Occipital lobe (tissue), 1 donor: ENCODE measurements at regions not wholly inside any gene's neighbourhood (a gene's known extent, or its start where the extent isn't known, plus 50 kb on each side); places are given as distances from the start of the nearest gene placed in this dataset.

Experiments
- DNase-seq: peaks from one replicate; lab custom pipeline; 2025; lab: John Stamatoyannopoulos, UW

DNA sequence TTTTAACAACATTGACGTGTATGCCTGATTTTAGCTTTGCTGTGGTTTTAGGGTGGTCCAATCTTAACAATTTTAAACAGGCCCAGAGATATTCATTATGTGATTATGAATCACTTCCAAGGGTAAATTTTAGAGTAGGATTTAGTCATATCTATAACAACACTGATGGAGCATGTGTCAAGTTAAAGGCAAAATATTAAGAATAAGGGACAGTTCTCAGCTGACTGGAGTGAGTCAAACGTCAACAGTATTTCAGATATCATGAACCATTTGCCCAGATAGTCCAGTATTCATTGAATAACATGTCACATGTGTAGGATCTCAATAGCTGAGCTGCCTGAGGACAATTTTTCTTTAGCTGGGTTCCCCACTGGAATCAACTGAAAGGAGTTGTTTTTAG, 61.3 kb upstream of the VCX2 start:
- no peak for DNase-seq

DNA sequence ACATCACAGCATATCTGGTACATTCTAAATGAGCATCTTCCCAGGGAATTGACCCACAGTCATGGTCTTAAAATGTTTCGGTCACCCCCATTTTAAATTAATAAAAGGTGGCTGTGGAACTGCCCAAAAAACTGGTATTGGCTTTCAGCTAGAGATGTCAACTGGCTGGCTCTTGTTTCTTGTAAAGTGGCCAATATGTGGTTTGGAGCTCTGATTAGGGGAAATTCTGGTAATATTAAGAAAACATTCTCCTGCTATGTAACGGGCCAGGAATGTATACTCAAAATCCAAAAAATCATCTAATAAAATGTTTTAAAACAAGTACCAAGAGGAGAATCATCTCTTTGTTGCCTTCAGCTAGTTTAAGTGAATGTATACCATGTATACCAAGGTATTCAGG, 62.0 kb upstream of the VCX2 start:
- DNase-seq, result no peak

DNA sequence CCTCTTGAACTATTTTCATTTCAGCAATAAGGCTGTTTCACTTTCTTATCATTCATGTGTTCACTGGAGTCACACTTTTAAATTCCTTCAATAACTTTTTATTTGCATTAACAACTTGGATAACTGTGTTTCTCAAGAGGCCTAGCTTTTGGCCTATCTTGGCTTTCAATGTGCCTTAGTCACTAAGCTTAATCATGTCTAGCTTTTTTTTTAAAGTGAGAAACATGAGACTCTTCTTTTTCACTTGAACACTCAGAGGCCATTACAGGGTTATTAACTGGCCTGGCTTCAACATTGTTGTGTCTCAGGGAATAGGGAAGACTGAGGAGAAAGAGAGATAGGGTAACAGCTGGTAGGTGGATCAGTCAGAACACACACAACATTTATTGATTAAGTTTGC, 64.0 kb upstream of the VCX2 start:
- no peak for DNase-seq

DNA sequence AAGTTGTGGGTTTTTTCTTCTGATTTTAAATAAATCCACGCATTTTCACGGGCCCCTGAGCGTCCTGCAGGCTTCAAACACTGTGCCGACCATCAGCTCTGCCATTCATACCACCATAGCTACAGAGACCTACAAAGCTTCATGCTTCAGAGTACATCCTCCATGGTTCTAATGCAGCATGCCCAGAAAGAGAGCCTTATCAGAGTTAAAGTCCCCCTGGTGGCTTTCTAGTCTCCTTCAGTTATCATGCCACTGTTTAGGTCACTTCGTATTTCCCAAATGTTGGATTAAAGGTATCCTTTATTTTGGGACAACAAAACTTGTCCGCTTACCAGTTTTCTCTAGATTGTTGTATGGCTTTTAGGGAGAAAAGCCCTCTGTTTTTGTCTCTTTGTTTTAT, 66.7 kb upstream of the VCX2 start:
- no peak for DNase-seq

DNA sequence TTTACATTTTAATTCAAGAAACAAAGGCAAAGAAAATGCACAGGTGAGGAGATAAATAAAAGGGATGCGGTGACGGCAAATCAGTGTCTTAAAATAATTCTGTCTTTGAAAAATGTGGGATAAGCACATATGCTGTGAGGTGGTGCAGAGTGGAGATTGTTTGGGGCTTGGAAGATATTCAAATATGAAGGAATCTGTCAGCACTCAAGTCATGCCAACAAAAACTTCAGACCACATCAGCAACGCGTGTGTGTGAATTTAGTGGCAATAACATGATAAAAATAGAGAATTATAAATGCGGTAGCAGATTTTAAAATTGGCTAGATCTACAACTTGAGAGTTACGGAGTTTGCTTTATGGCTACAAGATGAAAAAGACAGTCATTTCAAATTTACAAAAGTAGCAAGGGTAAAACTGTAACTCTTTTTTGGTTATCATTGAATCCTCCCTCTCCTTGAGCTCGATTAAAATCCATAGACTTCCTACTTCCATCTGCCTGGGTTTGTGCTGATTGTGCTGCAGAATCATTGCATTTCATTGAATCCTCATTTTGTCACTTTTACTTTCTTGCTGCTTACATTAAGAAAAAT, 71.5 kb upstream of the VCX2 start:
- no peak for DNase-seq

DNA sequence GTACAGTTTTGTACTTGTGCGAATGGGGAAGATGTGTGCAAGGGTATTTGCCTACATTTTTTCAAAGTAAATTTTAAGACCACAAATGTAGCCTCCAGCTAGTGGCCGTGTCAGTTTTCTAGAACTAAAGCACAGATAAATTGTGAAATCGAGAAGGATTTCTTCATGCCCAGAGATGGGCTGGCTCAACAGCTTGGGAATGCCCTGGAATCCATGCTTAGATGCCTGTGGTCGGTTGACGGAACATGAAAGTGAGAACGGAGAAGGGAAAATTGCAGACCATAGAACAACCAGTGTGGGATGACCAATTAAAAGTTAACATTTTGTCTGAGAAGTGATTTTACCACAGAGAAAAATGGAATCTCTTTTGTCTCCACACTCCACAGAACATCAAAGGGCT, 73.2 kb upstream of the VCX2 start:
- DNase-seq, result no peak

DNA sequence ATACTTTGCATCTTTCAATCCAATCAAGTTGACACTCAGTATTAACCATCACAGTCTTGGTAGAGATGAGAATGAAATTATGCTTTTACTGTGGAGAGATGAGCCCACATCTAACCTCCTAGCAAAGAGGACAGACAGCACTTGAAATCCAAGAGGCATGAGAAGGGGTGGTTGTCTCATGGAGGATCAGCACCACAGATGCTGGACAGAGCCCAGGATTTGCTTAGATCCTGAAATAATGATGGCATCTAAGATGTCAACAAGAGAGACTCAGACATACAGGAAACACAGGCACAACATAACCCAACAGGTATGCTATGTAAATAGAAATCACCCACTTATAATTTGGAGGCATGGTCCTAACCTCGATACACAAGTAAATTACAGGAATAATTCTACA, 74.3 kb upstream of the VCX2 start:
- no peak for DNase-seq

DNA sequence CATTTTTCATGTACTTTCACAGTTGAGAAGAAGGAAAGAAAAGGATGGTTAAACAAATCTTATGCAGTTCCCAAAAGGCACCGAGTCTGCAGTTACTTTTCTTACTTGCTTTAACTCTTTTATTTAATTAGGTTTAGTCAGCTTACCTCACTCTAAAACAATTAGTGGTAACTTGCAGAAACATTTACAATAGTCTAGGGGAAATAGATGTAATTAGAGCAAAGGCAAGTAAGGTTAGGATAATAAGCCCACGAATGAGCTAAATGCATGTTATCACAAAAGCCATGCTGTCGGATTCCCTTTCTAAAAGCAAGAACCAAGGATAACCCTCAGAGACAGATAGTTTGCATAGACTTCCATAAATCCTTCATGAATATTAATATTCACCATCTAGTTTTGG, 82.0 kb upstream of the VCX2 start:
- no peak for DNase-seq

DNA sequence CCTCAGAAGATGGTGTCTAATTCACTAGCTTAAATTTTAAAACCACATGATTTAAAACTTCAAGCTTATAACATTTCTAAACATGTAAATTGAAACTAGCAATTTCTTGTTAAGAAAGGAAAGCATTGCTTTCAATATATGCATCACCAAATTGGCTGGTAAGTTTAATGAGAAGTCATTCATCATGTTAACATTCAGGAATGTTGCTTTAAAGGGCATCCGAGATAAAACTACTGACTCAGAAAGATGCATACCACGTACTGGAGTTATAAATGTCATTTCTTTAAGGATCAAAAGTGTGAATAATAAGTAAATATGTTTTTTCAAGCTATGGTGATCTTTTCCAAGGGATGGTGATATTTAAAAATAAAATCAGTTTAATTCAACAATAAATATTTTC, 83.3 kb upstream of the VCX2 start:
- DNase-seq, result no peak

DNA sequence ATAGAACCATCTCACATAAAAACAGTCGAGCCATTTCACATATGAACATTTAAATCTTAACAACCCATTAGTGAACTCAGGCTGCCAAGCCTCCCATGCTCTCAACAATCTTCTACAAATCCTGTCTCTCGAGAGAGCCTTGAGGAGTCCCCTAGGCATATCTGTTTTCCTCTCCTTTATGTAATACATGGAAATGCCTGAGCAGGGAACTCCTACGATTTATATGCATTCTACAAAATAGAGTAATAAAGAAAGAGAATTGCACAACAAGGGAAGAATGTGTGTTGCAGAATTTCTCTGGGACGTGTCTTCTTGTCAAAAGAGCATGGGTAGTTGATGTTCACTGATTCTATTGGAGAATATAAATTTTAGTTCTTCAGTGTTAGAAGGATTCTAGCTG, 101.8 kb upstream of the VCX2 start:
- DNase-seq, result no peak

DNA sequence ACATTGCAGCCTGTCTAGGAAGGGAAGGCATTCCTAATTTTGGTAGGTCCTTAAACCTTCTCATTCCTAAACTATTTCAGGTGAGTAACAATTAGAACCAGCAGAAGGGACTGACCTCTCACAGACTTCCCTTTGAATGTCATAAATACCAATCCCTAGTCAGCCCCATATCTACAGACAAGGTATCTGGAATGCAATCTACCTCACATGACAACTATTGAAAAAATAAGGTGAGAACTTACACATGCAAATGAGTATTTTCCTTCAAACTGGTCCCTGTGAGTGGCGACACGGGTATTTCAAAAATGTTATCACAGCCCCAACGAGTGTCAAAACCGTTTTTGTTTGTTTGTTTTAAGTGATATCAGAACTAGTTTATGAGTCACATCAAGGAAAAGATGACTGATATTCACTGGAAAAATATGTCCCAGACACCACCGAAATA, 102.4 kb upstream of the VCX2 start:
- DNase-seq, result no peak

DNA sequence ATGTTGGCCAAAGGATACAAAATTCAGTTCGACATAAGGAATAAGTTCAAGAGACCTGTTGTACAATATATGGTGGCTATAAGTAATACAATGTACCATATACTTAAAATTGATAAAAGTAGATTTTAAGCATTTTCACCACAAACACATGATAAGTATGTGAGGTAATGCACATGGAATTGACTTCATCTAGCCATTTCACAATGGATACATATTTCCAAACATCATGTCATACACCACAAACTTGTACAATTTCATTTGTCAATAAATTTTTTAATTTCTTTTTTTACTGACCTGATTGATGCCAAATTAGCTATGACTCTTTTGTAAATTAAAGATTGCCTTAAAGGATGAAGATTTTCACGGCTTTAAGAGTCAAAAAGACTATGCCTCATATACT, 103.1 kb upstream of the VCX2 start:
- no peak for DNase-seq

DNA sequence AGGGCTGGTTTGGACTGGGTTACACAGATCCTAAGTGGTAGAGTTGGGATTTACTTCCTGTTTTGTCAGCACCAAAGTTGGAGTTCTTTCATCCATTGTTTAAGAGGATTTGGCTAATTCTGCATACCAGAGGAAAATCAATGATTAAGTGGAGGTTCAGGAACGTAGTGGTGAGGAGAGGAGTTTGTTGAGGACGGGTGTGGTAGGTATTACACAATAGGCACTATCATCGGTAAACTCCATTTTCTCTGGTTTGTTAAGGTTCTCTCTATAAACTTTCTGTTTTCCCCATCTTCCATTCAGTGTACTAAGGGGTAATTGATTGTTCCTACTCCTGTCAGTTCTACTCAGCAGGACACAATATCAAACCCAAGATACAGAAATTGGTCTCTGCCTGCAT, 107.5 kb upstream of the VCX2 start:
- DNase-seq, result no peak

DNA sequence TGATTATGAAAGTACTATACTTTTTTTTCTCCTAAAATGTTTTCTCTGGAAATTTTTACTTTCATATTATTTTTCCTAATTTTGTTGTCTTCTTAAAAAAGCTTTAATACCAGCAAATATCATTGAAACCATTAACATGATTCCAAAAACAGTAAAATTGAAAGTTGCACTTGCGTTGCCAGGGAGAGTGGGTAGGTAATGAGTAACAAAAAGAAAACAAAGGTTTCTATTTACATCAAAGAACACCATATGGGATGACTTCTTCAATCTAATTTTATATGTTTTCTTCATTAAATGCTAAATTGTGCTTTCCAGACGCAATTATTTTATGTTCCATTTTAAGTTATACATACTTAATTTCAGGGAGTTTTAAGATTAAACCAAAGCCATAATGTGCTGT, 108.3 kb upstream of the VCX2 start:
- DNase-seq, result no peak

DNA sequence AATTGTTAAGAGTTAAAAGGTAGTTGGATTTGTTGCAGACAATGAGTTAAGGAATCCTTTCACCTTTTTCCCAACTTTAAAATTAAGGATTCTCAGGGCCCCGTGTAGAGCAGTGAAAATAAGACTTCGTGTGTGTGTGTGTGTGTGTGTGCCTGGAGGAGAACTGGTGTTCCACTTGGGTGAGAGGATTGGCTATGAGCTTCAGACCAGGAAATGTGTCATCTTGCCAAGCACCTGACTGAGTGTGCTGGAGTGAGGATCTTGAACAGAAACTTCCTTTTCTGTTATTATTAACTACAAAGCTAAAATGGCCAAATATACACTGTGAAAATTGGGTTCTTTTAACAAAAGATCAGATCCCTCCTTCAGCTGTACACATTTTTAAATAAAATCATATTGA, 113.1 kb upstream of the VCX2 start:
- DNase-seq, result no peak

DNA sequence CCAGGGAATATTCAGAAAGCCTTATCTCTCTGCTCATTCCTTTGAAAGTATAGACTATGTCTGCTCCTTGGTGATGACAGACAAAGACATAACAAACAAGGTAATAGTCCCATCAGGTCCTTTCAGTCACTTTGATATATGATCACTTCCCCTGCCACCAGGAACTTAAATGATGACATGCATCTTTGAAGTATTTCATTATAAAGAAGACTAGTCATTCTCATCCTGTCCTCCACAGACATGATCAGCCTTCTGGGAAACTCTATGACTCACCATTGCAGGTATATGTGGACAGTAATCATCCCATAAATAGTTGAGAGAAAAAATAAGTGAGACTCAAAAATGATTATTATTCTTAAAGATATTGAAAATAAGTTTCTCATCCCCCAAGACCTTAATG, 117.5 kb upstream of the VCX2 start:
- DNase-seq, result no peak

DNA sequence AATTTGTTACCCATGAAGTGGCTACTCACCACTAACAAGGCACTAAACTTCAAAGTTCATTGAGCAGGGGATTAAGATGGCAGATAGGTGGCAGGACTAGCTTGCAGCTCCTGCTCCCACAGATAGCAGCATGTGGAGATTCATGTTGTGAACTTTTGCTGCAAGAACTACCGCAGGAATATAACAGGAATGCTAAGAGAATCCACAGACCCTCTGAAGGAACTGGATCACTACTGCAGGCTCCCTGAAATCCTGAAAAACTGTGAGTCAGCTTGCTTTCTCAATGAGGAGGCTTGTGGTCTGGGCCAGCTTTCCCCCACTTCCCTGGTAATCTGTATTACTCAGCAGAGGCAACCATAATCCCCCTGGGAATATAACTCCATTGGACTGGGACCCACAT, 118.5 kb upstream of the VCX2 start:
- no peak for DNase-seq

DNA sequence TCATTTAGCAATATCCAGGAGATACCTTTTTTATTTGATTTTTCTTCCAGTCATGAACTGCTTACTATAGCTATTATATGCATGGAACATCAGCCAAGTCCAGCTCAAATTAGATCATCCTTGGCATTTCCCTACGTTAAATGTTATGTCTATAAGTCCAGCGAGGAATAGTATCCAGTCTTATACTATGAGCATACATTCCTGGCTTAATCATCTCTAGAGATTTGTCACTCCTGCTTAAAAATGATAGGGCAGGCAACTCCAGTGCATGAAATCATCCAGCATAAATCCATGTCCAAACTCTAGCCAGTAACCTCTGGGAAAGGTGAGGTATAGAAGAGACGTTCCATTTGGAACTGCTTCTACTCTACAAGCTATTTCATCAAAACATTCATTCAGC, 126.7 kb upstream of the VCX2 start:
- no peak for DNase-seq

DNA sequence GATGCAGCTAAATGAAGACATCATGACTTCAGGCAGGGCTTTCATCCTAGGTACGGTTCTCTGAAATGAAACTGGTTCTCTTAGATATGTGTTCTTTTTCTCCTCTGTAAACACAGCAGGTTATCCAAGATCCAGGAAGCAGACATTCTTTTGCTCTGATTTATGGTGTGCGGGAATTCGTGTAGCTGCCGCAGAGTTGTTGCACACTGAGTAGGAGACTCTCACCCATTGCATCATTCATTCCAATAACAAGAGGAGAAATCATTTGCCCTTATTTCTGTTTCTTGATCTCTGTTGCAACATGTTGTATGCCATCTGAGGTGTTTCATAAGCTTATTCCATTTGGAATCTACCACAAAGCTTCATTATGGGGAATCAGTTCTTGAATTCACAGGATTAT, 133.6 kb upstream of the VCX2 start:
- no peak for DNase-seq

DNA sequence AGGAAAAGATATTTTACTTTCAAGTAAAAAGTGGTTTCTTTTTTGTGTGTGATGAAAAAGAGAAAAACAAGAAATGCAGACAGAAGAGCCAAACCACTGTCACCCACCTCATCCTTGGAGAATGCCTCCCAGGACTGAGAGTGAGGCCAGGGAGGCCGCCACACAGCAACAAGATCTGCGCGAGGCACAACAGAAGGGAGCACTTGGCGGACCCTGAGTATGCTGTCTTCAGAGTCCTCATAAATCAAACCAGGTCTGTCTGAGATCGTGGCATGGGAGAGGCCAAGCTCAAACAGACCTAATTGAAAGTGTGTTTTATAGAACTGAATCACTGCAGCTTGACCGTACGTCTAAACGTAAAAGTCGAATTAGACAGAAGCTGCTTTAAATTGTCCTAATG, 134.3 kb upstream of the VCX2 start:
- DNase-seq, result no peak

DNA sequence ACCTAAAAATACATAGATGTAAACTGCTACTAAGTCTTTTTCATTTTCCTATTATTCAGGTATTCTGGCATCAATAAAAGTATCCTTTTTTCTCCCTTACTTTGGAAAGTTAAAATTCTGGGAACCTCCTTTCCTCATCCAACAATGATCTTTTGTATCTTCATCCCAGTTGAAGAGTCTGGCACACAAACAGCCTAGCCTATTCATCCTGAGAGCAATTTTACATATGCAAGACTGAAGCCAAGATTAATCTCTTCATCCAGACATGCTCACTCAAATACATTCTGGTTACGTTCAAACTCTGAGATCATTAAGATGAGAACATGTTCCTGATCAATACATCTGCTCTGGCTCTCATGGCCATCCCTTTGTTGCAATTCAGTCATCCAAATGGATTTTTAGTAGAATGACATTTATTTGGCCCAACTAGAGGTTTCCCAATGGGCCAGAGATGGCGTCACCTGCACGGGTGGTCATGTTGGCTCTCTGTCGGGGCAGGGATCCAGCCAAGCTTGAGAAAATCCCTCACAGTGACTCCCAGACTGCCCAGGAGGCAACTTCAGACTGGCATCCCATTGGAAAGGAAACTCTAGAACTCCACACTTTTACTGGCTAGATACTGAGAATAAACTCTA, 135.3 kb upstream of the VCX2 start:
- DNase-seq, result no peak

DNA sequence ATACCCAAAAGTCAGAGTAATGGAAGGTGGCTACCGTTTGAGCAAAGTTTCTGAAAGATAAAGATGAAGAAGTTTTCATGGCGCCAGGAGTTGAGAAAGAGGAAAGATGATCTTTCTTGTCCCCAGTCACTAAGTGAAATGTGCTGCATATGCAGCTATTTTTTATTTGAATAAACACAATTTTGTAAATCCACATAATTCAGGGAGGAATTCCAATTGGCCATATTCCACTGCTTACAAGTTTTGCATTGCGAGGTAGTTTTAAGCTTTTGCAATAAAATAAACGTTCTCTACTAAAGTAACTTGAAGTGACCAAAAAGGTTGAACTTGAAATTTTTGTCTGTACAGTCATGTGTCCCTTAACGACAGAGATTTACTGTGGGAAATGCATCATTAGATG, 139.3 kb upstream of the VCX2 start:
- DNase-seq, result no peak

DNA sequence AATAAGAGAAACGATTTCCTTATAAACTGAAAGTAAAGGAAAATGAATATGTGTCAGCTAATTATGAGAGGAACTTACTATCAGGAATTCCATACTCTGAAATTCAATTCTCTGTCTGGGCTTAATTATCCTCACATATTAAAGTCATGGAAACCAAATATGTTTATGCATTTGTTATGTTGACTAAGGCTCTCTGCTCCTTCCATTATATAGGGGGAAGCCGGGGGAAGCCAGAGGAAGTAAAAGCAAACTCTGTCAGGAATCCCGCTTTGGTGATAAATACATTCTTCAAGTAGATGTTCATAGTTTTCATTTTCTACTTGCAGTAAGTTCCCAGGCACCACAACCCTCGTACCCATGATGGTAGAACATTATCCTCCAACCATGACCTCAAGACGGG, 142.8 kb upstream of the VCX2 start:
- DNase-seq, result no peak

DNA sequence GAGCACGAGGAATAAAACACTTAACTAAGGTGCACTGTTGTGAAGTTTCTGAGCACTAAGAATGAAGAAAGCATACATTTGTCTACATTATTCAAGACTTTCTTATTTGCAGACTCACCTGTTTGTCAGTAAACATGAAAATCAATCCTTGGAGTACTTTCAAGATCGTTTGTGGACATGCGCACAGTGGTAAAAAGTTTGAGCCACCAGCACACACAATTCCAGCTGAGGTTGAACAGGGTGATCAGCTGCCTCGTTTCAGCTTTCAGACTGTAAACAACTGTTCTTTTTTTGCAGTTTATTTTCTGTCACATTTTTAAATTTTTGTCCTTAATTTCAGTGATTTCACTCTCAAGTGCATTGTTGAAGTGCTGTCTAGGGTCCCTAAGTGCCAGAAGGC, 143.8 kb upstream of the VCX2 start:
- no peak for DNase-seq
